Dedifferentiated amniotic fluid mesenchymal stem cell (primary cell): ENCODE measurements at regions not wholly inside any gene's neighbourhood (a gene's known extent, or its start where the extent isn't known, plus 50 kb on each side); places are given as distances from the start of the nearest gene placed in this dataset.

Experiments
- DNase-seq: peaks from one replicate; pipeline ENCODE4 v3.0.0-alpha.2; 2016; ENCODE audit errors: extremely low spot score

- no peak for DNase-seq
Observed at GRCh38 chr11:80616070-80616800, 1175.4 kb upstream of the TENM4 start.

GRCh38 chr11:80613655-80614054, 1172.8 kb upstream of the TENM4 start:
- no peak for DNase-seq

- no peak for DNase-seq
Observed at GRCh38 chr11:80610516-80610915, 1169.7 kb upstream of the TENM4 start.

GRCh38 chr11:80603472-80603871, 1162.6 kb upstream of the TENM4 start:
- no peak for DNase-seq

GRCh38 chr11:80598905-80599304, 1158.1 kb upstream of the TENM4 start:
- DNase-seq = no peak

GRCh38 chr11:80596291-80596810, 1155.5 kb upstream of the TENM4 start:
- no peak for DNase-seq

- no peak for DNase-seq
Observed at GRCh38 chr11:80595011-80595410, 1154.2 kb upstream of the TENM4 start.

- no peak for DNase-seq
Observed at GRCh38 chr11:80593648-80594374, 1153.0 kb upstream of the TENM4 start.

- DNase-seq = no peak
Observed at GRCh38 chr11:80592546-80592945, 1151.7 kb upstream of the TENM4 start.

GRCh38 chr11:80587906-80588305, 1147.1 kb upstream of the TENM4 start:
- DNase-seq = no peak

GRCh38 chr11:80586464-80586863, 1145.6 kb upstream of the TENM4 start:
- no peak for DNase-seq

GRCh38 chr11:80584661-80585060, 1143.8 kb upstream of the TENM4 start:
- no peak for DNase-seq

GRCh38 chr11:80569832-80570231, 1129.0 kb upstream of the TENM4 start:
- DNase-seq = no peak

GRCh38 chr11:80565231-80565630, 1124.4 kb upstream of the TENM4 start:
- no peak for DNase-seq

- DNase-seq = no peak
Observed at GRCh38 chr11:80562523-80563125, 1121.8 kb upstream of the TENM4 start.

GRCh38 chr11:80559942-80560341, 1119.1 kb upstream of the TENM4 start:
- DNase-seq = no peak

- DNase-seq = no peak
Observed at GRCh38 chr11:80553565-80553964, 1112.7 kb upstream of the TENM4 start.

- DNase-seq = no peak
Observed at GRCh38 chr11:80542704-80543103, 1101.9 kb upstream of the TENM4 start.

- no peak for DNase-seq
Observed at GRCh38 chr11:80538040-80538439, 1097.2 kb upstream of the TENM4 start.

GRCh38 chr11:80533463-80533862, 1092.6 kb upstream of the TENM4 start:
- DNase-seq = no peak

GRCh38 chr11:80532633-80533232, 1091.9 kb upstream of the TENM4 start:
- no peak for DNase-seq

- no peak for DNase-seq
Observed at GRCh38 chr11:80529726-80530125, 1088.9 kb upstream of the TENM4 start.
